ENCODE measurements at regions not wholly inside any gene's neighbourhood (a gene's known extent, or its start where the extent isn't known, plus 50 kb on each side); places are given as distances from the start of the nearest gene placed in this dataset.

GRCh38 chr5:124457101-124457500 is 289.3 kb downstream of the ZNF608 start:
- no peak for DNase-seq

- no peak for DNase-seq
Measured at GRCh38 chr5:124456249-124456648, 290.2 kb downstream of the ZNF608 start.

GRCh38 chr5:124454081-124454480 is 292.4 kb downstream of the ZNF608 start:
- DNase-seq: no peak

GRCh38 chr5:124453221-124454051 is 293.0 kb downstream of the ZNF608 start:
- no peak for DNase-seq

- no peak for DNase-seq
Measured at GRCh38 chr5:124452412-124452811, 294.0 kb downstream of the ZNF608 start.

- DNase-seq: no peak
Measured at GRCh38 chr5:124451721-124452383, 294.6 kb downstream of the ZNF608 start.

- no peak for DNase-seq
Measured at GRCh38 chr5:124446120-124446519, 300.3 kb downstream of the ZNF608 start.

- no peak for DNase-seq
Measured at GRCh38 chr5:124445070-124445619, 301.3 kb downstream of the ZNF608 start.

GRCh38 chr5:124444147-124444775 is 302.2 kb downstream of the ZNF608 start:
- DNase-seq: no peak

GRCh38 chr5:124440471-124440870 is 306.0 kb downstream of the ZNF608 start:
- no peak for DNase-seq

GRCh38 chr5:124439609-124440008 is 306.8 kb downstream of the ZNF608 start:
- no peak for DNase-seq

GRCh38 chr5:124438903-124439281 is 307.5 kb downstream of the ZNF608 start:
- DNase-seq: no peak

- DNase-seq: no peak
Measured at GRCh38 chr5:124438026-124438902, 308.2 kb downstream of the ZNF608 start.

- DNase-seq: no peak
Measured at GRCh38 chr5:124436294-124436693, 310.1 kb downstream of the ZNF608 start.

GRCh38 chr5:124433170-124433569 is 313.3 kb downstream of the ZNF608 start:
- DNase-seq: no peak

- no peak for DNase-seq
Measured at GRCh38 chr5:124421584-124421983, 324.9 kb downstream of the ZNF608 start.

- no peak for DNase-seq
Measured at GRCh38 chr5:124420952-124421351, 325.5 kb downstream of the ZNF608 start.

- DNase-seq: no peak
Measured at GRCh38 chr5:124419531-124419930, 326.9 kb downstream of the ZNF608 start.

GRCh38 chr5:124418390-124418789 is 328.0 kb downstream of the ZNF608 start:
- DNase-seq: no peak

GRCh38 chr5:124417196-124417595 is 329.2 kb downstream of the ZNF608 start:
- DNase-seq: no peak

GRCh38 chr5:124416627-124417026 is 329.8 kb downstream of the ZNF608 start:
- DNase-seq: no peak

GRCh38 chr5:124414973-124415372 is 331.5 kb downstream of the ZNF608 start:
- no peak for DNase-seq
